NCI-H345 (cell line): ENCODE measurements at regions not wholly inside any gene's neighbourhood (a gene's known extent, or its start where the extent isn't known, plus 50 kb on each side); places are given as distances from the start of the nearest gene placed in this dataset.
"Not testable (repeated sequence)": the region's sequence is repeated elsewhere in the genome, so short reads cannot be mapped to it uniquely, and the experiment has no call there.

Source experiments
- DNase-seq: peaks from one replicate; lab custom pipeline; 2025; lab: John Stamatoyannopoulos, UW

DNA sequence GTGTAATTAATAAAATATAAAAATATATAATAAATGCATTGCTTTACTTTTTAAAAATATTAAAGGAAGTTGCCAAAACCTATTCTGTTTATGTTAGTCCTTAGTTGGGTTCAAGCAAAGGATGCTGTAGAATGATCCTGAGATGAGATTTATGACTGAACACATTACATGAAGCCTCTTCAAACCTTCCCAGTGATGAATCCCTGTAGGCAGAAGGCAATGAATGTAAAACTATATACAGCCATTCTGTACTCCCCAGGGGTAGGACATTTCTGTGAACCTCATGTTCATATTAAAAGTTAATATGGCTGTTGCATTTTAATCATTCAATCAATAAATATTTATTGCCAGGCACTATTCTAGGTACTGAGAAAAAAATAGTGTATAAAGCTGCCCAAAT, 166.0 kb downstream of the RFPL4B start:
- DNase-seq: no peak

DNA sequence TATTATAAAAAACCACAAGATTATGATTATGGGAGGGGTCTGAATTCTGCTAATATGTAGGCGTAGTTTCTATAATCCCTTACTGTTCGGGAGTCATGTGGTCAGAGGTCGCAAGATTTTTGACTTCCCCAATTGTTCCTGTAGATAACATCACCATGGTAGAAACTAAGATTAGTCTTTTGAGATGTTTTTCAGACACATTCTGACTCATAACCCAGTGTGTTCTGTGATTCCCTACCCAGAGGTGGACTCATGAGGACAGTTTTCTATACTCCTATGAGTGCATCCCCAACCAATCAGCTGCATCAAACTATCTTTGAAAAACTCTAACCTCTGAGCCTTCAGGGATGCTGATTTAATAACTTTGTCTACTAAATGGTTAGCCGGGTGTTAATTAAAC, 175.5 kb downstream of the RFPL4B start:
- DNase-seq: no peak

DNA sequence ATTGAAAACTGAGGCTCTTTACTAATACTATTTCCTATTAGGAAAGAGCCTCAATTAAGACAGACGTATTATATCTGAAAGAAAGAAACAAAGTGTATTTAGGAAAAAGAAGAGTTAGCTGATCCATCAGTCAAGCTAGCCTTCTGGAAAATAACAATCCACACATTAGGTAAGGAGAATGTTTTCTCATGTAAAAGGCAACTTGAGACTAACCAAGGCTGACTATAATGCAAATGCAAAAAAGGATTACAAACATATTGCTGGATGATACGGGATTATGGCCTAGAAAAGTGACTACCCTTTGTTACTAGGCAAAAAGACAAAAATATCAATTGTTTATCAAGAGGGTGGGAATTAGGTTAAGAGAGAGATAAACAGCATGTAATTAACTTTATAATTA, 176.9 kb downstream of the RFPL4B start:
- no peak for DNase-seq

DNA sequence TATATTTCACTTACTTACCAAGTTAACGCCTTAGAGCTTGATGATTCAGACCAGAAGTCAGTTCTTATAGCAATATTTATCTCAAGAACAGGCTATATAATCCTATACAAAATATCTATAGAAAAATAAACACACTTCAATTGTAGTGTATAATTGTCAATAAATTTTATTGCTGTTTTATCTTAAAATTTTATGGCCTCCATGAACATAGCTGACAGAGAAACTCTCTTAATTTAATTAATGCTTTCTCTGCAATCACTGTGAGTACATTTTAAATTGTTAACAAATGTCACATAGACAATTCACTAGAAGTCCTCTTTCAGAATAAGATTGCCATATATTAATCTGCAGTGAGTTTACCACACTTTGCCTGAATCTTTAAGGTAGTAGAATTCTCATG, 178.6 kb downstream of the RFPL4B start:
- DNase-seq: no peak

DNA sequence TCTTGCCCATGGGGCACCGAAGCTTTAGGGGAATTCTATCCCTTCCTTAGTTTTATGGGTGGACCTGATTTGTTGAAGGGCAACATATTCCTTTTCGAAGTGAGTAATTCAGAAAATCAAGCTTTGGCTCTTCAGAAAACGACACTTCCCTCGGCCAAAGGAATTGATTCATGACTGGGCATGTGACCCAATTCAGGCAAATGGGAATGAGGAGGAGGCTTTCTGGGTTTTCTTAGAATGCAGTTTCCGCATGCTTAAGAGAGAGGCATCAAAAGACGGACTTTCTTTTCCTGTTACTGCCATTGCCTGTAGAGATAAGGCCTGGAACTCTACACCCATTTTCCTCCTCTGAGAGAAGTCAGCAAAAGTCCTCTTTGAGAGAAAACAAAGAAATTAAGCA, 179.5 kb downstream of the RFPL4B start:
- no peak for DNase-seq

DNA sequence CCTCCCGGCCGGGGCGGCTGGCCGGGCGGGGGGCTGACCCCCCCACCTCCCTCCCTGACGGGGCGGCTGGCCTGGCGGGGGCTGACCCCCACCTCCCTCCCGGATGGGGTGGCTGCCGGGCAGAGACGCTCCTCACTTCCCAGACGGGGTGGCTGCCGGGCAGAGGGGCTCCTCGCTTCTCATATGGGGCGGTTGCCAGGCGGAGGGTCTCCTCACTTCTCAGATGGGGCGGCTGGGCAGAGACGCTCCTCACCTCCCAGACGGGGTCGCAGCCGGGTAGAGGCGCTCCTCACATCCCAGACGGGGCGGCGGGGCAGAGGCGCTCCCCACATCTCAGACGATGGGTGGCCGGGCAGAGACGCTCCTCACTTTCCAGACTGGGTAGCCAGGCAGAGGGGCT, 181.2 kb downstream of the RFPL4B start:
- DNase-seq: not testable (repeated sequence)

DNA sequence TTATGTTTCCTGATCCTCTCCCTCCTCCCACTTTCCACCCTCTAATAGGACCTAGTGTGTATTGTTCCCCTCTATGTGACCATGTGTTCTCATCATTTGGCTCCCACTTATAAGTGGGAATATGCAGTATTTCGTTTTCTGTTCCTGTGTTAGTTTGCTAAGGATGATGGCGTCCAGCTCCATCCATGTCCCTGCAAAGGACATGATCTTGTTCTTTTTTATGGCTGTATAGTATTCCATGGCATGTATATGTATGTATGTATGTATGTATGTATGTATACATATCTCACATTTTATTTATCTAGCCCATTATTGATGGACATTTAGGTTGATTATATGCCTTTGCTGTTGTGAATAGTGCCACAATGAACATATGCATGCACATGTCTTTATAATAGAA, 188.7 kb downstream of the RFPL4B start:
- no peak for DNase-seq

DNA sequence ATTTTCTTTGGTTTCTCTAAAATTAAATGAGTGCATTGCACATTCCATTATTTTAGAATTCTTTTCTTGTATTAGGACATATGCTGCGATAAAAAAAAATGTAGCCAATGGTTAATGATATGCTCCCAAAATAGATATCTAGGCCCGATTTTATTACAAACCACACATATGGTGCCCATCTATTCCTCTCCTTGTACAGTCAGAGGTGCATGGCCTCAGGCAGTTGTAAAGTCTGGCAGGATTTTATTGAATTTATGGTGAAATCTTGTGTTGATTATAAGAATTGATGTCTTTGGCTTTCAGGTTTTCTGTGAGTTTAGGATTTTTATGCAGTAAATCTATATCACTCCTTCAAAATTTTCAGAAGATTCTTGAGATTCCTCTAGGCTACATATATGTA, 192.2 kb downstream of the RFPL4B start:
- no peak for DNase-seq

DNA sequence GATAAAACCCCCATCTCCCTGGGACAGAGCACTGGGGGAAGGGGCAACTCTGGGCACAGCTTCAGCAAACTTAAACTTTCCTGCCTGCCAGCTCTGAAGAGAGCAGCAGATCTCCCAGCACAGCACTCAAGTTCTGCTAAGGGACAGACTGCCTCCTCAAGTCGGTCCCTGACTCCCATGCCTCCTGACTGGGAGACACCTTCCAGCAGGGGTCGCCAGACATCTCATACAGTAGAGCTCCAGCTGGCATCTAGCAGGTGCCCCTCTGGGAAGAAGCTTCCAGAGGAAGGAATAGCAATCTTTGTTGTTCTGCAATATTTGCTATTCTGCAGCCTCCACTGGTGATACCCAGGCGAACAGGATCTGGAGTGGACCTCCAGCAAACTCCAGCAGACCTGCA, 194.7 kb downstream of the RFPL4B start:
- not testable (repeated sequence) for DNase-seq

DNA sequence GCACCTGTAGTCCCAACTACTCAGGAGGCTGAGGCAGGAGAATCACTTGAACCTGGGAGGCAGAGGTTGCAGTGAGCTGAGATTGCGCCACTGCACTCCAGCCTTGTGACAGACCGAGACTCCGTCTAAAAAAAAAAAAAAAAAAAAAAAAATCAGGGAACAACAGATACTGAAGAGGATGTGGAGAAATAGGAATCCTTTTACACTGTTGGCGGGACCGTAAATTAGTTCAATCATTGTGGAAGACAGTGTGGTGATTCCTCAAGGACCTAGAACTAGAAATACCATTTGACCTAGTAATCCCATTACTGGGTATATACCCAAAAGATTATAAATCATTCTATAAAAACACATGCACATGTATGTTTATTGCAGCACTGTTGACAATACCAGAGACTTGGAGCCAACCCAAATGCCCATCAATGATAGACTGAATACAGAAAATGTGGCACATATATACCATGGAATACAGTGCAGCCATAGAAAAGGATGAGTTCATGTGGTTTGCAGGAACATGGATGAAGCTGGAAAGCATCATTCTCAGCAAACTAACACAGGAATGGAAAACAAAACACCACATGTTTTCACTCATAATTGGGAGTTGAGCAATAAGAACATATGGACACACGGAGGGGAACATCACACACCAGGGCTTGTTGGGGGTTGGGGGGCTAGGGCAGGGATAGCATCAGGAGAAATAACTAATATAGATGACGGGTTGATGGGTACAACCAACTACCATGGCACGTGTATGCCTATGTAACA, 200.4 kb downstream of the RFPL4B start:
- DNase-seq: not testable (repeated sequence)

DNA sequence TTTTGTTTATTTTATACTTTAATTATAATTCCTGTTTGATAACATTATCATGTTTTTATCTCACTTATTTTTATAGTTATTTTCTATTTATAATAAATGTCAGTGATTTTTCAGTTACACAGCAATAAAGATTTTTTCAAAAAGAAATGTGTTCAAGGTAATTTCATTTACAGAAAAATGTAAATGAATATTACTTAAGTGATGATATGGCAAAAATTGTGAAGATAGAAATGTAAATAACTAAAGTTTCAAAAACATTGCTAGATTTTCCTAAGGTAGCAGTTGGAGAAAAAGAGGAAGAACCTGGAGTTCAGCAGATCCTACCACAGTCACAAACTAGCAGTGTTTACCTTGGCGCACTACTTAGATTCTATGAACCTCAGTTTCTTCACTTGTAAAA, 202.6 kb downstream of the RFPL4B start:
- no peak for DNase-seq

DNA sequence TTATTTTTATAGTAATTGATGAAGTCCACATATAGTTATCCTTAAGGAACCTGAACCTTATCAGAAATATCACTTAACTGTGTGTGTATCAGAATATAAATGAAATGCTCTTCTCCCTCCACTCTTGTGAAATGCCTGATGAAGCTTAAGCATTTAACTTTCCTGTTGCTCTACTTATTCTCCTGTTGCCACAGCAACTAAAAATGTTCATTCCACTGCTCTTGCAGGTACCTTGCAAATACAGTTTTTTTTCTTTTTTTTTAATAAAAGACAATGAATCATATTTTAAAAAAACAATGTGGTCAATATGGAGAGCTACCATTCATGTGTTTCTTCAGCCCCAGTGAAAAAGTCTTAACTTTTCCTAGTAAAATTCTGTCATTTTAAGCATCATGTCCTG, 210.3 kb downstream of the RFPL4B start:
- DNase-seq: no peak

DNA sequence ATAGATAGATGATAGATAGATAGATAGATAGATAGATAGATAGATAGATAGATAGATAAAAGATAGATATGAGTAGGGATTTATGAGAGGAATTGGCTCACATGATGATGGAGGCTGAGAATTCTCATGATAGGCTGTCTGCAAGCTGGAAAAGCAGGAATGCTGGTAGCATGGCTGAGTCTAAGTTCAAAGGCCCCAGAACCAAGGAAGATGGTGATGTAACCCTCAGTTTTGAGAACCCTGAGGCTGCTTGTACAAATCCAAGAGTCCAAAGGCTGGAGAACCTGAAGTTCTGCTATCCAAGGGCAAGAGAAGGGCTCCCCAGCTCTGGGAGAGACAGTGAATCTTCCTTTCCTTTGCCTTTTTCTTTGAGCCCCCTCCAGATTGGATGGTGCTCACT, 210.8 kb downstream of the RFPL4B start:
- DNase-seq: no peak

DNA sequence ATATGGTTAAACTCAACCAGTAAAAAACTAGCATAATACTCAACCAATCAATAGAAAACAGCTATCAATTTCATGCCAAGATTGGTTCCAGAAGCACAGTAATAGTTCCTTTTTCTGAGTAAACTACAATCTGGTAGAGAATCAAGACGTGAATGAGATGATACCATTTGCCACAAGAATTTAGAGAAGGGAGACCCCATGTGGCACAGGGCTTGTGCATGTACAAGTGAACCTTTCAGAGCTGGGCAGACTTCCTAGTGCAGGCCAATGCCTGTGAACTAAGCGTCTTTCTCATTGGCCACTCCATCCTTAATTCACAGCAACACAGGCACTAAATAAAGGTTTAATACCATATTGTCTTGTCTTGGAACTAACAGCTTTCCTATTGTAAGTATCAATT, 213.5 kb downstream of the RFPL4B start:
- no peak for DNase-seq

DNA sequence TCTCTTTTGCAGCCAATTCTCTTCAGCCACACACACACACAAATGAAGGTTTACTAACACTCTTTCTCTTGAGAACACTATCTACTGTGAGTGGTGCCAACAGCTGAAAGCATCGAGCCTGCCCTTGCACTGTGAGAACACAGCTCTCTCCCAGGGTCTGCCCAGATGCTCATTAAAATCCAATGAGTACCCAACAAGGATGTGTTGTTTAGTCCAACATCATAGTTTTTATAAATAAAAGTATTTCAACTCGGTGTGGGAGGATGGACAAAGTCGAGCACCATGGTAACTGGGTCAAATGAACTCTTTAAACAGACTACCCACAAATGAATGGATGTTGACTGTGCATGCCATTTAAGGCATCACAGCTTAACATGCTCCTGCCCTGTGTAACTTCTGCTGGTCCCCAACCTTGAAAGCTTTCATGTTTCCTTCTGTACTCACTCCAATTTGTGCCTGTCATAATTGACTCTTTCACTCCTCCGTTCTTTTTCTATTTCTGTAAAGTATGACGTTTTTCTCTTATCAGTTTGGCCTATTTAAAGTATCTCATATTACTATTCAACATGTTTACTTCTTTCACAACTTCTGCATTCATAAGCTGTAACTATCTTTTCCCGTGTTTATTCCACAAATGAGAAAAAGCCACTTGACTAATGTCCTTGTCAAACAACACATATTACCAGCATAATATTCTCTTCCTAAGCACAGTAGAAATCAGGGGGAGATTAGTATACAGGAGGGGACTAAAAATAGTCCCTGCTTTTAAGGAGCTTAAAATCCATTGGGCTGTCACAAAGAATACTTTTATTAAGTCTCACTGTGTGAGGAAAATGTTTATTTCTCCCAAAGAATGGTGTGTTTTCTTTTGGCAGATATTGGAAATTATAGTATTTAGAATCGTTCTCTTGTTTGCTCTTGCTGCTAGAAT, 215.4 kb downstream of the RFPL4B start:
- DNase-seq: no peak

DNA sequence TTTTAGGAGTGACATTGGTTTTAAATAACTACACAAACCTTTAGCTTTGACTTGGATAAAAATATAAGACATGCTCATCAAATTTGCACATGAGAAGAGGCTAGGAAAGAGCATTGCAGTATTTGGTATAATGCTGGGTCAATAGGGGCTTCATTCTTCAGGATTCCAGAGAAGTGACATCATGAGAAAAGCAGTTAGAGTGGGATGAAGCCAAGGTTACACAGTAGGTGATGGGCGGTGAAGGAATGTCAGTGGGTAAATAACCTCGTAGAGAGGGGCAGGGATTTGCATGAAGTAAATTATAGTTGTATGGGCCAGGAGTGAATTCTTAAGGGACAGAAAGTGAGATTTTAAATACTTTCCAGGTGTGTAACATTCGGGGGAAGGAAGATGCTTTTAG, 216.2 kb downstream of the RFPL4B start:
- no peak for DNase-seq

DNA sequence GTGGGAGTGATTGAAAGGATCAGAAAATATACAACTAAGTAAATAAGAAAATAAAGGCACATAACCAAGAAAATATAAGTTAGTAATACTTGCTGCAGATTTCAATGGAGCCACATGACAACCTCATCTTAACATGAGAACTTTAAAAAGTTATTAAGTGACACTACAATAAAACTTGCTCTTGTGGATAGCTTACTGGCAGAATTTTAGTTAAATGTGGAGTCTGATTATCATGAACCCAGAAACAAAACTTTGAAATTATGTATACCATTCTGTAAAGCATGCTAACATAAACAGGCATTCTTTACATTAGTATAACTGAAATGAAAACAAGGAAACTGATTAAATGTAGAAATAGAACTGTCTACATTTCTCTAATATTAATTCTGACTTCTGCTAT, 220.9 kb downstream of the RFPL4B start:
- no peak for DNase-seq

DNA sequence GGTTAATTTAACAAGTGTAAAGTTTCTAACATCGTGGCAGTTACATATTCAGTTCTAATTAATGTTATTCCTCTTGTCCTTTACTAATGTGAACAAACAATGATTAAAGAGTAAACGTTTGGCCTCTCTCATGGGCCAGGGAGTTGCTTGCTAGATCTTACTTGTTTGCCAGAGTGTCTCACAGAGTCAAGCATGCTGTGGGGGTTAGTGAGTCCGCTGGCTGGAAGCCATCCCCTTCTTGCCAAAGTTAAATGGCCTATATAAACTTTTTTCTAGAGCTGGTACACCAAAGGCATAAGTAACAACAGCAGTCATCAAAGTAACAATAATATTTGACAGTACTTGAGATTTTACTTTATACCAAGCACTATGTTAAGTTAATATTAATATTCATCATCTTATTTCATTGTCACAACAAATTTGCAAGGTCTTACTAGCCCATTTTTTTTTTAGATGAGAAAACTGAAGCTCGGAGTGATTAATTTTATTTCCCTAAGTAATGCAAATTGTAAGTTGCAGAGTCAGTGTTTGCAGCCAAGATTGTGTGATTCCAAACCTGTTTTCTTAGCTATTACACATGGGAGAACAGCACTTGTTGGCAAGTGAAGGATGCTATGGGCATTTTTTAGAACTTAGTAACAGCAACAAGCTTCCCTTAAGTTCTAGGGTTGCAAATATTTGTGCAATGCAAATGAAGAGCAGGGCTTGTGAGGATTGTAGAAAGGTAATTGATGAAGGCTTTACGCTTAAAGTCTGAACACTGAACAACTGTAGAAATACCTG, 224.5 kb downstream of the RFPL4B start:
- DNase-seq: no peak

DNA sequence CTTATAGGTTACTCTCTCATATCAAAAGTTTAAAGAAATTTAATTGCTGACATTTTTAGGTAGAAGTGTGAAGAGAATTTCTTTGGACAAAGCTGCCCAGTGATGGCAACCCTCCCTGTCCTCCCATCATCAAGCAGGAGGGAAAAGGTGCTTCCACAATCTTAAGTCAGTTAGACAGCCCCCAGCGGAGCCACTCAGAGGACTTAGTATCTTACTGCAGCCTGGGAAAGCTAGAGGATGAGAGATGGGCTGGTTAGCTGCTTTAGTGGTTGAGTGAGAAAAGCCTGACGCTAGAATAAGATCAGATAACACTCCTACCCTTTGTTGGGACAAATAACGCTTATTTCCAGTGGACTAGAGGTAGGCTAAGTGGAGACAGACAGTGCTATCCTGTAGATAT, 227.1 kb downstream of the RFPL4B start:
- no peak for DNase-seq

DNA sequence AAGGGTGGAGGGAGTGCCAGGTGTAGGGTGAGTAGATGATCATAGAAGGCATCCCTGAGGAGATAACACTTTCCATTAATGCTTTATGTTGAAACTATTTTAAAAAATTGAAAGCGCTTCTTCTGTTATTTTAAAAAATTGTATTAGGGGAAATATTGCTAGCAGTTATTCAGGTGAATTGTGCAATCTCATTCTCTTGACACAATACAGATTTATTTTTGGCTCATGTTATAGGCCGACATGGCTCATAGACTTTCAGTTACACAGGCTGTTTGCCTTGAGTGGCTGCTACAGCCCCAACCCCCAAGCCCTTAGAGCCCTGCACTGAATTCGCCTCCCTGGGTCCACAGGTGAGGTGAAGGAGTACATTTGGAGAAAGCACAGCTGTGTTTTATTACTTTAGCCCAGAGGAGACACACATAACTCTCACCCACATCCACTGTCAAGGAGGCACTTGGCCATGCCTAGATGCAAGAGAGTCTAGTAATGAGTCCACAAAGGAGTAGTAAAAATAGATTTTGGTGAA, 228.2 kb downstream of the RFPL4B start:
- DNase-seq: peak; percentile 52

DNA sequence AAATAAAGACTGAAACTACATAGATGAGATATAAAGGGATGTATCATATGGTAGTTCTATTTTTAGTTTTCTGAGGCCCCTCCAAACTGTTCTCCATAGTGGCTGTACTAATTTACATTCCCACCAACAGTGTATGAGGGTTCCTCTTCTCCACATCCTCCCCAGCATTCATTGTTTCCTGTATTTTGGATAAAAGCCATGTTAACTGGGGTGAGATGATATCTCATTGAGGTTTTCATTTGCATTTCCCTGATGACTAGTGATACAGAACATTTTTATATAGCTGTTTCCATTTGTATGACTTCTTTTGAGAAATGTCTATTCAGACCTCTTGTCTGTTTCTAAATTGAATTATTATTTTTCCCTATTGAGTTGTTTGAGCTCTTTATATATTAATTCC, 229.3 kb downstream of the RFPL4B start:
- DNase-seq: no peak

DNA sequence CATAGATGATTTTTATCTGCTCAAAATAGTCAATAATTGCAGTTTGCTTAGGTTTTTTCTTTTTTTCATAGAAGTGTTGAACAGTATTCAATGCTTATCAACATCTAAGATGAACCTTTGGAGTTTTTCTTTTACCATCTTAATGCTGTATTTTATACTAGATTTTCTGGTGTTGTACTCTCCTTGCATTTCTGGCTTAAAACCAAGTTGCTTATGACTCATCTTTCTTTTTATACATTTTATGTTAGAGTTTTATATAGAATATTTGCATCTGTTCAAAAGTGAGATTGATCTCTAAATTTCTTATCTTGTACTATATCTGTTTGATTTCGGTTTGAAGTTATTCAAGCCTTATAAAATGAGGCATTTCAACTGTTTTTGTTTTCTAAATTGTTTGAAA, 232.5 kb downstream of the RFPL4B start:
- no peak for DNase-seq
